ENCODE measurements at regions not wholly inside any gene's neighbourhood (a gene's known extent, or its start where the extent isn't known, plus 50 kb on each side); places are given as distances from the start of the nearest gene placed in this dataset.

DNA sequence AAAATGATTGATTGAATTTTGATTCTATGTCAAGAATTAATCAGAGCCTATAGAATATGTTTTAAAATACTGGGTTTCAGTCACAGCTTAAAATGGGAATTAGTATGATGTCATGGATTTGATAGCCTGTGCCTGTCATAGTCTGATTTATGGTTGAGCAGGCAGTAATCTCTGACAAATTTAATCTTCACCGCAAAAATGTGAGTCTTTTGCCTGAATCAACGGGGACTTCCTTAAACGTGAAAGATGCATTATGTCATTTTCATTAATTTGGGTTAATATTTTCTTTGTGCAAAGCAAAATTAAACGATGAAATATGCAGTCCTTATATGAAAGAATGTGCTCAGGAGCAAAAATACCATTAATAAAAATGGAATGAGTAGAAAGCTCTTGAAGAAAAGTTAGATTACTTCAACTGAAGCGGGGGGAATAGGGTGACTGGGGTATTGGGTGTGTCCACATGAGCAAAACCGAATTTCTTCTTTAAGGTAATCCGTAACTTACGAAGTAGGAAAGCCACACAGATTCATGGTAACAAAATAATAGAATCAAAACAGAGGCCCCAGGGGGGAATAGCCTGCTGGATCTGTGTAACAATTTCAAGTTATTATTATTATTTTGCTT is 339.6 kb upstream of the NOX3 start:
- H3K4me3 ChIP-seq, result no peak overlapping the region
- no peaks in the 10 kb centered on the region for H3K4me1 ChIP-seq (ENCODE audit: low read depth)
- intact Hi-C loops (cut with DNase I, micrococcal nuclease), result no loop called here
- TF ChIP-seq CTCF (IDR thresholded peaks at IDR 0.05), result no peak
- no peaks in the 10 kb centered on the region for H3K9me3 ChIP-seq
- DNase-seq (no peak), ATAC-seq (no peak)
- no peaks in the 10 kb centered on the region for H3K36me3 ChIP-seq (ENCODE audit: low read depth)

DNA sequence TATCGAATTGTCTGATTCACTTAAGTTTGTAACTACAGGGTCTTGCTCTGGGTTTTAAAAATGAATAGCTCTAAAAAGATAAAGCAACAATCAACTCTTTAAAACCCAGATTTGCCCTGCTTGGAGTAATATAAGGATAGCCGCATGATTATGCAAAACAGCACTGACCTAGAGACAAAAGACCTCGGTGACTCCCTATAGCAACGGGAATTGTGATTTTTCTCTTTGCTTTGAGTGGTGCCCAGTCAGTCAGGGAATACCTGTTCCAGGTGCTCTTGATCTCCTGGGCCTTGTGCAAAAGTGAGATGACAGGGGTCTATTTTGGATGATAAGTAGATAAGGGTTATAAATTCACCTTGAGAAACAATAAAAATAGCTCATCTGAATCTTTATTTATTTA is 336.3 kb upstream of the NOX3 start:
- no peaks in the 10 kb centered on the region for H3K9me3 ChIP-seq
- intact Hi-C loops (cut with DNase I, micrococcal nuclease), result no loop called here
- ATAC-seq, result no peak

DNA sequence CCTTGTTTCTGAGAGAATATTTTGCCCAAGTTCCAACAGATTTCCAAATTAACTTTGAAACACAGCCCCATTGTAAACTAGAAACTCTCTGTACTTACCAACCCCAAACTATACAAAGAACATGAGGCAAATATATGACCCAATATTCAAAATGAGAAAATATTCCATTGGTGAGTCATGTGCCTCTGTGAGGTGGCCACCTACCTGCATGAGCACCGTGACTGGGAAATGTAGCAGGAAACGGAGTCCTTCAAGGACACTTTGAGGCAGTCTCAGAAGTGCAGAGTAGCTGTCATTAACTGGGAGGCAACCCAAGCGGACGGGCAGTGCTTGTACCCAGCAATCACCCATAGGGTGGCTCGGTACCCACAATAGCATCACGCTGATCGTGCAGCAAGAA is 335.5 kb upstream of the NOX3 start:
- H3K4me3 ChIP-seq, result no peak overlapping the region
- no peak for DNase-seq
- no peak for ATAC-seq
- intact Hi-C loops (cut with DNase I, micrococcal nuclease), result no loop called here
- no peaks in the 10 kb centered on the region for H3K9me3 ChIP-seq
- H3K4me1 ChIP-seq (ENCODE audit: low read depth), result no peaks in the 10 kb centered on the region
- no peak for TF ChIP-seq CTCF (IDR thresholded peaks at IDR 0.05)
- H3K36me3 ChIP-seq (ENCODE audit: low read depth), result no peaks in the 10 kb centered on the region

More for the DNA sequence above, 336.3 kb upstream of the NOX3 start:
- no peak for TF ChIP-seq CTCF (IDR thresholded peaks at IDR 0.05)
- no peak overlapping the region for H3K4me3 ChIP-seq
- H3K4me1 ChIP-seq (ENCODE audit: low read depth), result no peaks in the 10 kb centered on the region
- H3K36me3 ChIP-seq (ENCODE audit: low read depth), result no peaks in the 10 kb centered on the region
- DNase-seq, result no peak

- ATAC-seq (peak; percentile 77), DNase-seq (peak in 2 of 3 donors; percentile 27 to 32)
- intact Hi-C loops (cut with DNase I, micrococcal nuclease), result no loop called here
- H3K4me3 ChIP-seq, result no peak overlapping the region
- no peaks in the 10 kb centered on the region for H3K36me3 ChIP-seq (ENCODE audit: low read depth)
- no peak for TF ChIP-seq CTCF (IDR thresholded peaks at IDR 0.05)
- H3K4me1 ChIP-seq (ENCODE audit: low read depth), result no peaks in the 10 kb centered on the region
- H3K9me3 ChIP-seq, result no peaks in the 10 kb centered on the region
Measured at GRCh38 chr6:155787168-155787567, 331.5 kb upstream of the NOX3 start.

DNA sequence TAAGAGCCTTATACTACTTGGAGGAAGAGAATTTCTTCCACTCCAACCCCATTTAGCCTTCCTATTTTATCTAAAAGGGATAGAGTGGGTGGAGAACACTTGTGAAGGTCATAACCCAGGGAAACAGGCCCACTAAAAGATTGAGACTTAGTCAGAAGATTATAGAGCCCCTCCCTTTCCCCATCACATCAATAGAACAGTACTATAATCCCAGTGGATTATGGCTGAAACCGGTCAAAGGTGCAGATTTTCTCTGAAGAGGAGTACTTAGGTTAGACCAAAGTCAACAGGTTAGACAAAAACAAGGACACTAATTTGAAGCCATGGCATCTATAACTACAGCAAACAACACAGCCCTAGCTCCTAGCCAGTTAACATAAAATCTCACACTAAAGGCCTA is 330.9 kb upstream of the NOX3 start:
- Histone ChIP-seq H3K36me3 (ENCODE audit: low read depth) (no peaks in the 10 kb centered on the region), H3K4me1 (ENCODE audit: low read depth) (no peaks in the 10 kb centered on the region), H3K4me3 (no peak overlapping the region), H3K9me3 (no peaks in the 10 kb centered on the region)
- DNase-seq (peak in 1 of 3 donors; percentile 4), ATAC-seq (peak; percentile 59)
- intact Hi-C loops (cut with DNase I, micrococcal nuclease), result no loop called here
- no peak for TF ChIP-seq CTCF (IDR thresholded peaks at IDR 0.05)

All from mucosa of descending colon (tissue), 3 donors.